COR-L47 (cell line): ENCODE measurements at regions not wholly inside any gene's neighbourhood (a gene's known extent, or its start where the extent isn't known, plus 50 kb on each side); places are given as distances from the start of the nearest gene placed in this dataset.

Experiments used
- DNase-seq: peaks from one replicate; lab custom pipeline; 2025; lab: John Stamatoyannopoulos, UW

GRCh38 chr13:26941345-26942174 lies 181.0 kb upstream of the GPR12 start:
- DNase-seq = no peak

- no peak for DNase-seq
Observed at GRCh38 chr13:26934096-26934495, 173.5 kb upstream of the GPR12 start.

- no peak for DNase-seq
Observed at GRCh38 chr13:26932465-26932864, 171.9 kb upstream of the GPR12 start.

GRCh38 chr13:26929971-26930730 lies 169.6 kb upstream of the GPR12 start:
- peak; percentile 54 for DNase-seq

GRCh38 chr13:26927511-26927910 lies 166.9 kb upstream of the GPR12 start:
- no peak for DNase-seq

- DNase-seq = no peak
Observed at GRCh38 chr13:26926371-26926770, 165.8 kb upstream of the GPR12 start.

- DNase-seq = no peak
Observed at GRCh38 chr13:26923824-26924605, 163.4 kb upstream of the GPR12 start.

GRCh38 chr13:26921918-26922317 lies 161.3 kb upstream of the GPR12 start:
- no peak for DNase-seq

- no peak for DNase-seq
Observed at GRCh38 chr13:26920614-26921355, 160.2 kb upstream of the GPR12 start.

- DNase-seq = no peak
Observed at GRCh38 chr13:26919732-26920131, 159.1 kb upstream of the GPR12 start.

GRCh38 chr13:26919311-26919710 lies 158.7 kb upstream of the GPR12 start:
- no peak for DNase-seq

- no peak for DNase-seq
Observed at GRCh38 chr13:26914624-26915023, 154.0 kb upstream of the GPR12 start.

GRCh38 chr13:26914148-26914547 lies 153.6 kb upstream of the GPR12 start:
- no peak for DNase-seq

- DNase-seq = no peak
Observed at GRCh38 chr13:26910754-26911465, 150.3 kb upstream of the GPR12 start.

GRCh38 chr13:26909477-26909876 lies 148.9 kb upstream of the GPR12 start:
- no peak for DNase-seq

GRCh38 chr13:26908126-26908525 lies 147.5 kb upstream of the GPR12 start:
- DNase-seq = no peak

GRCh38 chr13:26899202-26899601 lies 138.6 kb upstream of the GPR12 start:
- no peak for DNase-seq

- no peak for DNase-seq
Observed at GRCh38 chr13:26897706-26898550, 137.3 kb upstream of the GPR12 start.

- DNase-seq = no peak
Observed at GRCh38 chr13:26896986-26897668, 136.5 kb upstream of the GPR12 start.
